HG03378 (cell line): ENCODE measurements at regions not wholly inside any gene's neighbourhood (a gene's known extent, or its start where the extent isn't known, plus 50 kb on each side); places are given as distances from the start of the nearest gene placed in this dataset.

ENCODE experiments used
- ATAC-seq: cut with Tn5 transposase; IDR thresholded peaks from one replicate; pipeline ENCODE4 v1.9.1; 2021; ENCODE audit warnings: mild to moderate bottlenecking, moderate library complexity; ENCODE audit not compliant: unreplicated experiment

DNA sequence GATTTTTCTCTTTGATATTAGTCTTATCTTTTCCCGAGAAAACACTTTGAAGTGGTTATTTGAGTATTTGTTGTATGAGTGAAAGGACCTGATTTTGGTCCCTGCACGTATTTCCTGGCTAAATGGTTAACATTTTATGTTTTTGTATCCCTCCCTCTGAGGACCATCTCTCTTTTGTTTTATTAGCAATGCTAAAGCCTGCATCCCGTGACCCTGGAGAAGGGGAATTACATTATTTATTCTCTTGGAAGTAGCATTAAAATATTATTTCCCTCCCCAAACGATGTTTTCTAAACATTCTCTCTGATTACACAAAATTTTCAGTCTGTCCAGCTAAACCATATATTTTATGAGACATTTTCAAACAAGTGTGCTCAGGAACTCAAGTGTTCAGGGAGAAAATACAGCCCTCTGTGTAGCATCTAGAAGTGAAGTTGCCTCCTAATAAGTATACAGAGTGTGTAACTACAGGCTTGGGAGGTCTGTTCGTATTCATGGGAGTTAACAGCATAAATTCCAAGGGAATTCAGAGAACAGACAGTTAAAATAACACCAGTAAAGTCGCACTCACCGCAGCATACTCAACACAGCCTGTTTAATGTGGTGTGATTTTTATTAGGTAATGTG, 163.8 kb upstream of the NPVF start:
- no peak for ATAC-seq

DNA sequence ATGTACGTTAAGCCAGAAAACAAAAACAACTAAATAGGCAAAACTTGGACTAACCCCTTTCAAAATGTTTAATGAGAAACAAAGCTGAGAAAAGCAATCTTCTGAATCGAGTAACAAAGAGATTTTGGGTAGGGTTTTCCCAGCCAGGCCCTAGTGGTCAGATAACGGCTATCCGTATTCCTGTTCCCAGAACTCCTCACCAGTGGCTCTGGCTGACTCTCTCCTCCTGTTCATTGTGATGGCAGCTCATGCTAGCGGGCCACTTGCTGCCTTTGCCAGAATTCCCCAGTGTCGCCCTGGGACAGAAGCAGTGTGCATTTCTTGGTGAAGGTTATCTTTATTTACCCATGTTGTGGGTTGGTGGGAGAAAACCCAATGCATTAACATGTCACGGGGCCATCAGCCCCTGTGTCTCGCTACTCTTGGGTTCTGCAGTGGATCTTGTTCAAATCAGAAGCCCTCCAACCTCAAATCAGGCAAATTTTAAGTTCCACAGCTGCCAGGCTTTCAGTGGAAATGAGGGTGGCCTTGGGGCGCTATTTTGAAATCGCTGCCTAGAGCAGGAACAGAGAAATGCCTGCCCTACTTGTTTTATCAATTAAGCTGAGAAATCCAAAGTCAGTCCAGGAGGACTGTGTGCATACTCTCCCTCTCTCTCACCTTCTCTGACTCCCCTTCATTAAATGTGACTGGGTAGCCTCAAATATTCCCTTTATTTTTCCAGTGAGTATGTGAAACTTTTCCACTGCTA, 164.5 kb upstream of the NPVF start:
- no peak for ATAC-seq

DNA sequence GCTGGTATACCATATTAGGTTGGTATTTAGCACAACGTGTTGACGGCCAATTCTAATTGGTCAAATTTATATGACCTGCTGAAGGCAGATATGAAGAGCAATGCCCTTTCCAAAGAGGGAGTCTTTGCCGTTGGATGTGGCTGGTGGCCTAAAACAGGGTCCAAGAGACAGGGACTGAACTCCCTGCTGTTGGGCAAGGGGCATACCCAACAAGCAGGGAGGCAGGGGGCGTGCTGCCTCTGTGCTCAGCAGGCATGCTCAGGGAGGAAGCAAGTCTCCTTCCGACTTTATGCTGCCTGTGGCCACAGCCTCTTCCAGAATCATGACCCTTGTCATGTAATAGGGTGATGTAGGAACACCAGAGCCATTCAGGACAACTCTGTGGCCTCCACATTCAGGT, 167.7 kb upstream of the NPVF start:
- no peak for ATAC-seq

DNA sequence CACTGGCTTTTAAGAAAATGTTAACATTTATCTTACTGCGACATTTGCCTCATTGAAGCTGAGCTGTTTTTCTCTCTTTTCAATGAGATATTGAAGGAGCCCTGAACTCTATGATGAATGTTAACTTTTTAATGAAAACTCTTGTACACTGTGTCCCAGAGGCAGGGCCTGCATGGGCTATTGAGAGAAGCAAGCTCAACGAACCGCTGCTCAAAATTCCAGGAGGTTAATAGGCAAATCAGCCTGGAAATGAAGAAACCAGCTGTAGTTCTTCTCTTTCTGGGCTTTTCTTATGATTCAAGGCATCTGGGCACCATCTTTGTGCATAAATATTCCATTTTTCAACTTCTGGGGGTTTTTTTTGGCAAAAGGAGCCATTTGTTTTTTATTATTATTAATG, 168.4 kb upstream of the NPVF start:
- ATAC-seq, result no peak

DNA sequence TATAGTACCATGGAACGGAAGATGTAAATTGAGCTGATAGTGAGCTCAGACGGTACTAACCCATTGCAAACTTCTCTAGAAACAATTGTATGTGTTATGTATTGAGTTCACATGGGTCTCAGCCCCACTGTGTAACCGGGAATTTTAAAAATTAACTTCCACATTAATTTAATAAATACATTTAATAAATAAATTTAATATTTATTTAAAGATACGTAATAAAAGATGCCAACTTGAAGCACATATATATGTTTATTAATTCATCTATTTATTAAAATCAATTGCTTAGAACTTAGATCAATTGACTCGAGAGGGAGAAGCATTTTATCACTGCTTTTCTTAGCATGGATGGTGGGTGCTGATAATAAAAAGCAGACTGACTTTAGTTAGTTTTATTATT, 170.1 kb upstream of the NPVF start:
- ATAC-seq, result no peak

DNA sequence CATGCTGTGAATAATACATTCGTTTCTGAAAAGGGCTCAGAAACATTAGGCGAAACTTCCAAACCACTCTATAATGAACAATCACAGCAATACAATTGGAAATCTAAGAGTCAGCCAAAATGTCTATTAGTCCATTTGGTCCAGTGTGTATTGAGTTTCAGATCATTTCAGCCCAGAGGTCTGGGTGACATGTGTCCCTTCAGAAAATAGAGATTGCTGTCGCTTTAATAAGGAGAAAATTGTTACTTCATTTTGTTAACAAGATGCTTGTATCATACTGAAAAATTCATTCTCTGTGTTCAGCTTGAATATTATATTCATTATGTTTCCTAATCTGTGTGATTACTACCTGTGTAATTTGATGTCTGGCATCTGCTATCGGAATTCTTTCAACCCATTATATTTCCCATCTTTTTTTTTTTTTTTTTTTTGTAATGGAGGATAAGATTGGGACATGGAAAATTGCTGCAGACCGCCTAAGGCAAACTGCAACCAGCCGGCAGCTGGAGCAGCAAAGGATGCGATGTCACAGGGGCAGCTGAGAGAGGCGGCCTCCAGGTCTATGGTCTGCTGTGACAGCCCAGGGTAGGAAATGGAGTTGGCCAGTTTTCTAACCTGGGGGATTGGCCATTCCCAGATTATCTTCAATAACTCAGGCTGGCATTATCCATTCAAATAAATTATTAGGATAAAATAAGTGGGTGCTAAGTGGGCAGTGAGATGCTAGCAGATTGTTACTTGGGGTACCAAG, 170.9 kb upstream of the NPVF start:
- no peak for ATAC-seq

DNA sequence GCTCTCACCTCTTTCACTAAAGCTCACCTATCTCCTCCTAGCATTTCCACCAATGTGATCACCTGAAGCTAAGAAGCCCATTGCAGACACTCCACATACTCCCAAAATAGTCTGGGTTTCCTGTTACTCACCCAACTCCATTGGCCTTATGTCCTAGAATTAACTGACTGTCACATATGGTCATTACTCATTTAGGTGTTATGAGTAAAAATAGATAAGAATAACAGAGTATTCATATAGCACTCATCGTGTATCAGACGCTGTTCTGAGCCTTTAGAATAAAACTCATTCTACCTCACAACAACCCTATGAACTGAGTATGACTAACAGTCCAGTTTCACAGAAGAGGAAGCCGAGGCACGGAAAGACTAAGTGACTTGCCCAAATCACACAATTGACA, 174.2 kb upstream of the NPVF start:
- no peak for ATAC-seq

DNA sequence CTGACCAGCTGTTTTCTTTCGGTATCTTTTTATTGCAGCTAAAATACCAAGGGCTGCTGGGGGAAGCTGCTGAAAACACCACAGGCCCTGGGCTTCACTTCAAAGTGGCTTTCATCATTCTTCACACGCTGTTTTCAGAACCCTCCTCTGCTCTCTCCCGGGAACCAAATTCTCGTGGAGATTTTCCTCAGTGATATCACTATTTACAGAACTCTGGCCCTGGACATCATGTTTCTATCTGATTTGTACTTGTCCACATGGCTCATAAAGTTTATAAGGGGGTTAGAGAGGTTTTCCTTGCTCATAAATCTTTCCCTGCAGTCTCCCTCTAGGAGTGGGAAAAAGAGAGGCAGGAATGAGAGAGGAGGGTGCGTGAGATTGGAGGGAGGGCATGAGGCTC, 177.4 kb upstream of the NPVF start:
- ATAC-seq, result no peak

DNA sequence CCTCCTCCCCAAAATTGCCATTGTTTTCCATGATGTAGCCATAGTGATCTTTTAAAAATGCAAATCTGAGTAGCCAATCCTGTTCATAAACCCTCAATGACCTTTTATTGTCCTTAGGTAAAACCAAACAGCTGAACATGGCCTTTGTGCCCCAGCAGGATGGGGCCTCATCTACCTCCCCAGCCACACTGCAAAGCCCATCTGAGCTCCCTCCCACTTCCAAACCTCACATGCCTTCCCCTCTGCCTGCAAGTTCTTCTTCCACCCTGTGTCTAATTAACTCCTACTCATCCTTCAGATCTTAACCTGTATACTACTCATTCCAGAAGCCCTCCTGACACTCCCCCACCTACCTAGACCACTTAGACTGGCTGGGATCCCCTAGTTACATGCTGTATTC, 178.8 kb upstream of the NPVF start:
- no peak for ATAC-seq

DNA sequence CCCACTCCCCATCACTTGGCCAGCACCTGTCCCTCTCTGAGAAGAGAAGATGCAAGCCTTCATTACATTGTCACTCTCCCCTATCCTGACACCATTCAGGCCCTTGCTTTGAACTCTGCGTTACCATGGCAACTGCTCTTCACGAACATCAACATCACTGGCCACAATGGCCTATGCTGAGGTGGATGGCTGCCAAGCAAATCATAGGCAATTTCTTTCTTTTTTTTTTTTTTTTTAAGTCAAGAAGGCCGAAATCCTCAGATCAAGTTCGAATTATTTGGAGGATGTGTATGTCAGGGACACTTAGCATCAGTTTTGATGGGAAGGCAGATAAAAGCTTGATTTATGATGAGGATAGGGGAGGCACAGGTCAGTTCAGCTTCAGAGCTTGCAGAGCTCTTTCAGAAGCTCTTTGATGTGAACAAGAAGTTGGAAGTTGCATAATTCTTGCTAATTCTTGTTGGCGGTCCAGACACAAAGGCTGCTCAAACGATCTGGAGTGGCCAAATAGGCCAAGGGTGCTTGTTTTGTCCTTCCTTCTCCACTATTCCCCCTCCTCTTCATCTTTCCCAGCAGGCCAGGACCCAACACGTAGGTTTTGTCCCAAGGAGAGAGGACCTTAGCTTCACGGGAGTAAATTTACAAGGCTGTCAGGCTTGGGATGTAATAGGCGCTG, 179.9 kb upstream of the NPVF start:
- no peak for ATAC-seq

DNA sequence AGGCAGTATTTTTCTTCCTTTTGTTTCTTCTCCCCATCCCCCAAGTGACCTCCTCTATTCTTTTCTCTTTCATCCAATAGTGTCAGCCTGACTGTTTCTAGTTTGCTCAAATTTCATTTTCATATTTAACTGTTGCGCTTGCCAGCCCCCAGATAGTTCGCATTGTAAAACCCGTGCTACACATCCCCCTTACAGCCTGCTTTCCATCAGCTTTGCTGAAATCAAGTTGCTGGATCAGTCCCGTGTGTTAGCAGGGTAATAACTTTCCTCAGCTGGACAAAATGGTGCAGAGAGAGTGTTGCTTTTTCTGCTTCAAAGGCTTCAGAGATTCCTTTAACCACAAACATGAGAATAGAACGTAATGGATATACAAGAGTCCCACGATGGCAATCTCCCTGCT, 180.6 kb upstream of the NPVF start:
- ATAC-seq, result no peak

DNA sequence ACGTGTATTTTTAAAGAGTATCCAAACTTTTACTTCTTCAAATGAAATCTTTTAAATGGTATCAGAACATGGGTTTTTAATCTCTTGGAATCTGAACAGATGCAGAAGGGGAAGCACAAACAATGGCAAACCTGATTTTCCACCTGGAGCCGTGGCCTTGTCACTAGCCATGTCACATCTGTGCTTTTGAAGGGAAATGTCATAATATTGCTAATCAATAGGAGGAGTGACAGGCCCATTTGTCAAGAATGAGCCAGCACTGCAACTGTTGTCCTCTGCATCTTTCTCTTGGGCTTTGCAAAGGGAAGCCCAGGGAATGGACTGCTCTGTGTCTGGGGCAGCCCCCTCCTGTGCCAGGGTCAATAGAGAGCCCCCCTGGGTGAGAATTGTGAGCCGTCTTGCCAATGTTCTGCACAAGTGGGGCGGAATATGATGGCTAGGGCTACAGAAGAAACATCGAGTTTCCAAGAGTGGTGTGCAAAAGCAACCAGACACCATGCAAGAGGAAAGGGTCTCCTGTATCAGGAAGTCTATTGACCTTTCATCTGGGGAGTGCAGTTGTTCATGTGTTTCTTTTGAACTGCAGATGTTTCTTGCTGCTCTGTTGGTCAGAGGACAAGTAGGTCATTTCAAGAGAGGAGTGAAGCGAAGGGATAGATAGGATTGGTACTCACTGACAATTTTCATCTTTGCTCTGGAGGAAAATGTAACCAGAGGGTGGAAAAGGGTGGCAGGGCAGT, 181.8 kb upstream of the NPVF start:
- no peak for ATAC-seq

DNA sequence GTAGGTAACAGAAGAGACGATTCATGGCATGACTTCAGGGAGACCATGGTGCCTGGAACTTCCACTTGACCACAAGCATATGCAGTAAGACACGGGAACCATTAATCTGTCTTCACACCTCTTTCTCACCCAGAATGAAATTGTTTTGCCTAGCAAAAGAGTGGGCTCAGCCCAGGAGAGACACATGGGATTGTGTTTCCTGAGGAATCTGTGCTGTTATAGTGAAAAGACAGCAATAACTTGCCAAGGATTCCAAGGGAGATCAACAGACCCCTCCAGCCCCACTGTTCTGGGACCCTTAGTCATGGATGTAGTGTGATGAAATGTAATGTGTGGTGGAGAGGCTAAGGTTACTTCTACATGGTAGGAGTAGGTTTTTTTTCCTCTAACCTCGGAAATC, 192.5 kb upstream of the NPVF start:
- ATAC-seq, result no peak

DNA sequence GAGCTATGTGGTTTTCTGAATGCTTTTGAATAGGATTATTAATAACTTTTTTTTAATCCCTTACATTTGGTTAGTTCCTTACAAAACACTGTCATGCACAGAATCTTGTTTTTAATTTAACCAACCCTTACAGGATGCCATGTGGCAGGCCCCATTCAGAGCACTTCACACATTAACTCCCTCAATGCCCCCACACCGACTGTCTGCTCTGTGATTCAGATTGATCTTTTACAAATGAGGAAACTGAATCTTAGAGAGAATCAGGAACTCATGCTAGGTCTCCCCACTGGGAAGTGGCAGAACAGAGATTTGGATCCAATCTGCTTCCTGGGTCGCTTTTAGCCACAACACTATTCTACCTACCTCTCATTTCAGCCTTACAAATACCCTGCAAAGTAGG, 195.8 kb upstream of the NPVF start:
- no peak for ATAC-seq

DNA sequence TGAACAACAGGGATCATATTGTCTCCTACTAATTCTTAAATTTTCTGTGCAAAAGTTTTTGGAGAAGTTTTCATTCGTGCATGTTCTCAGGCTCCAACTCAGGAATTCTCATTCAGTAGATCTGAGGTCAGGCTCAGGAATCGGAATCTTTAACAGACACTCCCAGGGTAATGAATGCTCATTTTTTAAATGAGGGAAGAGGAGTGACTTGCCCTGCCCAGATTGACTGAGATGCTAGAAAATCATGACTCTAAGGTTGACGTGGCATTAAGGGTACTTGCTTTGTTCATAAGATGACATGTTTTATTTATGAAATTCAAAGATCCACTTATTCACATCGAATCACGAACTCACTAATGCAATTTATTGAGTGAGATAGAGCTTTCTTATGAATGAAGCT, 196.6 kb upstream of the NPVF start:
- no peak for ATAC-seq

DNA sequence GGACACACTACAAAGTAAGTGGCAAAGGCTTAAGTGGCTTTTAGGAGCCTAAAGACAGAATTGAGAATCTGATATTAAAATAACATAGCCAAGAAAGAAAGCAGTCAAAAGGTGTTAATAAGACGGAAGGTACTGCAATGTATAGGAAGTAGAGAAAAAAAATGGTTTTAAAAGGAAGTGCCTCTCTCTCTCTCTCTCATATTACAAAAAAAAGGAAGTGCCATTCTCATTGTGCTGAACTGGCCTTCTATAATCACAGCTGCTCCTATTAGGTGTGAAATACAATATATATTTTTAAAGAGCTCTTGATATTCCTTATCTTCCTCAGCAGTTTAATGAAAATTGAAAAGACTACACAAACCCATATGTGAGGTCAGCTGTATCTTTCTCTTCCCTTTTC, 199.4 kb upstream of the NPVF start:
- no peak for ATAC-seq

DNA sequence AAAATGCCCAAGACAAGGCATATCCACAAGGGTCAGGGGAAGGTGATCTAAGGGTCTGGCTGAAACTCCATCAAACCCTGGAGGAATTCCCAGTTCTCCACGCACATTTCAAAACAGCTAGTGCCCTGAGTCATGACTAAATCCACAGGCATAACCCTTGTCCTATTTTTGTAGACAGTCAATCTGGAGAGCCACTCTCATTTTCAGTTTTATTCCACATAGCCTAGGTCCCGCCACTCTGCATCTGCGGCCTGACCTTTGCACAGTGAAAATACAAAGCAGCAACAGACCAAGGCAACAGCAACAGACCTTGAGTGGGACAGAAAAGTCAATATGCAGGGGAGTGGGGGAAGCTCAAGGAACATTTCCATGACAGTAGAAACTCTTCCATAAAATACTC, 201.4 kb upstream of the NPVF start:
- ATAC-seq, result no peak

DNA sequence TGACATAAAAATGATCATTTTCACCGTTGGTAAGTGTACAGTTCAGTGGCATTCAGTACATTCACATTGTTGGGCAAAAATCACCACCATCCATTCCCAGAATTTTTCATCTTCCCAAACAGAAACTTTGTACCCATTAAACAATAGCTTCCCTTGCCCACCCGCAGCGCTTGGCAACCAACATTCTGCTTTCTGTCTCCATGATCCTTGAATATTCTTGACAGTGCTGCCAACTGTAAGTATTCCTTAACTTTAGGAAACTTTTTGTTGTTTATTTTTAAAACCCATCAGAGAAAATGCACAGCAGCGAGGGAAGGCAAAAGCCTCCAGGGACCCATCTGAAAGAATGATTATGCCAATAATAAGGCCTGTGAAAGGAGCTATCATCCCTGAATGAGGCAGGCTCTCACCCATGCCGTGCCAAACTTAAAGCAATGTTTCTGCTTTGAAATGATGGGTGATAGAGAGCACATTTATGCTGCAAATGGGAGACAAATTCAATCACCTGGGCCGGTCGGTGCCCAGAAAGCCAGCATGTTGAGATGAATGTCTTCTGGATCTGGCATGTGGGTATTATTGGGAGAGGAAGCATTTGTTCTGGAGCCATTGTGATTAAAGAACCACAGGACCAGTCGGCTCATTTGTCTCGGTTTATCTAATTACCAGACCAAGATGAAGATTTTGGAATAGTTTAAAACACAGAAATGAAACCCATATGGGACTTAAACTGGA, 202.1 kb upstream of the NPVF start:
- no peak for ATAC-seq

DNA sequence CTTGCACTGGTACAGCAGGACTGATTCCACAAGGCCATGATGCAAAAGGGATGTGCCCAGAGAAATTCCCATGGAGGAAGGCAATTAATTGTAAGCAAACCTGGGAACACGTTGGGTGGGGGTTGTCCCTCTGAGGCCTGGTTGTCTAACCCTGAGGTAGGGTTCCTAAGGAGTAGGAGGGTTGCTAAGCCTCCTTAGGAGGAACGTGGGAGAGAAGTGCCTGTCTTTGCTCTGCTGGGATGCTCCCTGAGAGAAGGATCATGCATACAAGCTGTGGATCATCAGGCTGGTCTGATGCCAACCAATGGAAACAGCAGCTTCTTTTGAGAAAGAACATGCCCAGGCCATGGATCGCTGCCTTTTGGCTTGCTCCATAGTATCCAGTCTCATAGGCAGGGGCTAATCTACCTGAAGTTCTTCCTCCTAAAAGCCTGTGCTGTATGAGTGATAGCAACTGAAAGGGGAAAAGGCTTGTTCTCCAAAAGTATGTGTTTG, 203.7 kb upstream of the NPVF start:
- ATAC-seq, result no peak

DNA sequence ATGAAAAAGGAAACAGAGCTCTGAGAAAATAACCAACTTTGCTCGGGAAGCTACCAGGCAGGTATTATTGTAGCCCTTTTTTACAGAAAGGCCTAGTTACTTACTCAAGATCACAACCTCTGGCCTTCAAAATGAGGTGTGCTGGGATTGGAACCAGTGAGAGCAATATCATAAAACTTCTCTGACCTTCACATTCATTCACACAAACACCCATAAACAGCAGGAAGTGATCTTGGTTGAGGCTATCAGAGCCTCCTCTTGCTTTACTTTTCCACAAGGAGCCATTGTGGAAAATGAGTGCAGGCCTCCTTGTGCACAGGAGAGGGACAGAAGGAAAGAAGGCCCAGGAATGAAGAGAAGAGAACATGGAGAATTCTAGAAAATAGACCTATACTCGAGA, 204.5 kb upstream of the NPVF start:
- ATAC-seq, result no peak
